ENCODE measurements at regions not wholly inside any gene's neighbourhood (a gene's known extent, or its start where the extent isn't known, plus 50 kb on each side); places are given as distances from the start of the nearest gene placed in this dataset.

GRCh38 chrX:95675011-95675410 is 1009.6 kb upstream of the DIAPH2 start:
- no peak for TF ChIP-seq CTCF (IDR thresholded peaks at IDR 0.05; ENCODE audit: borderline replicate concordance, control extremely low read depth, extremely low read depth, insufficient read depth, missing control alignments)
- no peak for DNase-seq (ENCODE audit: low spot score)
- in situ Hi-C loops (cut with MboI; ENCODE audit: low sequenced_read_pairs, unreplicated experiment), result no loop called here

- in situ Hi-C loops (cut with MboI; ENCODE audit: low sequenced_read_pairs, unreplicated experiment), result no loop called here
- no peak for TF ChIP-seq CTCF (IDR thresholded peaks at IDR 0.05; ENCODE audit: borderline replicate concordance, control extremely low read depth, extremely low read depth, insufficient read depth, missing control alignments)
- no peak for DNase-seq (ENCODE audit: low spot score)
These were observed 1008.8 kb upstream of the DIAPH2 start for GRCh38 chrX:95675794-95676193.

GRCh38 chrX:95678679-95679078 is 1006.0 kb upstream of the DIAPH2 start:
- DNase-seq (ENCODE audit: low spot score), result no peak
- no peak for TF ChIP-seq CTCF (IDR thresholded peaks at IDR 0.05; ENCODE audit: borderline replicate concordance, control extremely low read depth, extremely low read depth, insufficient read depth, missing control alignments)
- in situ Hi-C loops (cut with MboI; ENCODE audit: low sequenced_read_pairs, unreplicated experiment), result no loop called here

- TF ChIP-seq CTCF (IDR thresholded peaks at IDR 0.05; ENCODE audit: borderline replicate concordance, control extremely low read depth, extremely low read depth, insufficient read depth, missing control alignments), result no peak
- in situ Hi-C loops (cut with MboI; ENCODE audit: low sequenced_read_pairs, unreplicated experiment), result no loop called here
These were observed 991.3 kb upstream of the DIAPH2 start for GRCh38 chrX:95693365-95693764.

GRCh38 chrX:95703696-95704095 is 980.9 kb upstream of the DIAPH2 start:
- in situ Hi-C loops (cut with MboI; ENCODE audit: low sequenced_read_pairs, unreplicated experiment), result no loop called here
- DNase-seq (ENCODE audit: low spot score), result no peak
- no peak for TF ChIP-seq CTCF (IDR thresholded peaks at IDR 0.05; ENCODE audit: borderline replicate concordance, control extremely low read depth, extremely low read depth, insufficient read depth, missing control alignments)

More at GRCh38 chrX:95693365-95693764, 991.3 kb upstream of the DIAPH2 start:
- DNase-seq (ENCODE audit: low spot score), result no peak

GRCh38 chrX:95716841-95717240 is 967.8 kb upstream of the DIAPH2 start:
- in situ Hi-C loops (cut with MboI; ENCODE audit: low sequenced_read_pairs, unreplicated experiment), result no loop called here
- DNase-seq (ENCODE audit: low spot score), result no peak
- TF ChIP-seq CTCF (IDR thresholded peaks at IDR 0.05; ENCODE audit: borderline replicate concordance, control extremely low read depth, extremely low read depth, insufficient read depth, missing control alignments), result no peak

- in situ Hi-C loops (cut with MboI; ENCODE audit: low sequenced_read_pairs, unreplicated experiment), result no loop called here
- DNase-seq (ENCODE audit: low spot score), result no peak
- TF ChIP-seq CTCF (IDR thresholded peaks at IDR 0.05; ENCODE audit: borderline replicate concordance, control extremely low read depth, extremely low read depth, insufficient read depth, missing control alignments), result no peak
These were observed 965.9 kb upstream of the DIAPH2 start for GRCh38 chrX:95718746-95719145.
